Small intestine (tissue), 7 donors: ENCODE measurements at regions not wholly inside any gene's neighbourhood (a gene's known extent, or its start where the extent isn't known, plus 50 kb on each side); places are given as distances from the start of the nearest gene placed in this dataset.
"Not testable (repeated sequence)": the region's sequence is repeated elsewhere in the genome, so short reads cannot be mapped to it uniquely, and the experiment has no call there.

Experiments used
- DNase-seq, 2 donors: peaks; one replicate each; pipeline versions ENCODE4 v3.0.0 to v3.0.0-alpha.2; 2013
- FAIRE-seq: peaks from 2 replicates; lab custom pipeline; 2012; peaks lifted over from hg19 to GRCh38; lab: Jason Lieb, UNC
- H3K27ac ChIP-seq, 3 donors: one replicate each; pipeline ENCODE4 v1.5.1; 2013; ENCODE audit warnings: low read length in 2 of 3, mild to moderate bottlenecking in 2 of 3, control low read depth in 1 of 3, inconsistent platforms in 1 of 3, low read depth in 1 of 3, moderate library complexity in 1 of 3
- H3K27me3 ChIP-seq, 3 donors: one replicate each; pipeline ENCODE4 v1.6.1; 2013; ENCODE audit warnings: low read length in 3 of 3, inconsistent platforms in 1 of 3; ENCODE audit not compliant: control insufficient read depth in 3 of 3, insufficient read depth in 3 of 3
- H3K36me3 ChIP-seq, 3 donors: one replicate each; pipeline ENCODE4 v1.6.1; 2013; ENCODE audit warnings: low read length in 3 of 3, inconsistent platforms in 1 of 3, low read depth in 1 of 3, mild to moderate bottlenecking in 1 of 3, moderate library complexity in 1 of 3; ENCODE audit not compliant: control insufficient read depth in 3 of 3, insufficient read depth in 2 of 3
- H3K4me1 ChIP-seq, 3 donors: one replicate each; pipeline ENCODE4 v1.6.1; 2013; ENCODE audit warnings: low read length in 2 of 3, inconsistent platforms in 1 of 3, low read depth in 1 of 3, mild to moderate bottlenecking in 1 of 3, moderate library complexity in 1 of 3; ENCODE audit not compliant: control insufficient read depth in 3 of 3, insufficient read depth in 2 of 3
- H3K4me3 ChIP-seq, 3 donors: one replicate each; pipeline ENCODE4 v1.5.1; 2013; ENCODE audit warnings: low read length in 3 of 3, control low read depth in 1 of 3, inconsistent platforms in 1 of 3, low read depth in 1 of 3, mild to moderate bottlenecking in 1 of 3, moderate library complexity in 1 of 3
- H3K9me3 ChIP-seq, 2 donors: one replicate each; pipeline ENCODE4 v1.6.1; 2013; ENCODE audit warnings: low read depth in 1 of 2, low read length in 1 of 2; ENCODE audit not compliant: control insufficient read depth in 2 of 2, insufficient read depth in 1 of 2
- whole genome bisulfite sequencing, 3 donors: extraction: QIAGEN DNeasy Blood & Tissue Kit; methylation state at CpG; one replicate each; pipeline ENCODE4 v1.1.7; 2013; 5-methylcytosine and 5-hydroxymethylcytosine counted together
- donor health status: healthy with polysubstance abuse.
- donor health status: control.
- donor health status: control.
- donor health status: Bipolar disorder and iron deficiency.
- donor health status: healthy.

GRCh38 chr12:102672212-102672611 is 191.8 kb upstream of the IGF1 start:
- H3K27ac ChIP-seq, H3K4me1 ChIP-seq, DNase-seq, H3K27me3 ChIP-seq, H3K4me3 ChIP-seq, FAIRE-seq, H3K36me3 ChIP-seq: not testable (repeated sequence)
- peaks cover 0 to 10% of the 10 kb centered on the region in 2 donors for H3K9me3 ChIP-seq

DNA sequence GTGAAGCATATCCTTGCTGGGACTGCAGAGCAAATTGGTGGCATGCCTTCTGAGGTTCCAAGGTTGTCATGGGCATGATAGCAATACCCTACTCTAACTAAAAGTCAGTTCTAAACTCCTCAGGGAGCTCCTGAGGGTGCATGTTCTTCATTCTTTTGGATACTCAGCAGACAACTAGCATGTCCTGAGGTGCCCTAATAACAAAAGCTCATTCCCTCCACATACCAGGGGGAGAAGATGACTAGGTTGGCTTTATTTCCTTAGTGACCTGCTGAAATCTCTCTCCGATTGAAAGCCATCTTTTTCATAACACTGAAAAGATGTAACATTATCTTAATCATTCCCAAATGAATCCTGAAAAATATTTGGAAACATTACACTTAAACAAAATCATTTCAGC is 188.7 kb upstream of the IGF1 start:
- H3K36me3 ChIP-seq, result no peaks in the 10 kb centered on the region
- H3K4me3 ChIP-seq, result no peak overlapping the region
- 79 to 83% (median 81%) methylated on average over 1 of the region's 1 CpG for WGBS, 3 donors
- no peak for DNase-seq
- no peaks in the 10 kb centered on the region for H3K4me1 ChIP-seq
- H3K27me3 ChIP-seq, result no peaks in the 10 kb centered on the region
- no peak for FAIRE-seq
- peaks cover 0 to 10% of the 10 kb centered on the region in 2 donors for H3K9me3 ChIP-seq
- no peak overlapping the region for H3K27ac ChIP-seq

DNA sequence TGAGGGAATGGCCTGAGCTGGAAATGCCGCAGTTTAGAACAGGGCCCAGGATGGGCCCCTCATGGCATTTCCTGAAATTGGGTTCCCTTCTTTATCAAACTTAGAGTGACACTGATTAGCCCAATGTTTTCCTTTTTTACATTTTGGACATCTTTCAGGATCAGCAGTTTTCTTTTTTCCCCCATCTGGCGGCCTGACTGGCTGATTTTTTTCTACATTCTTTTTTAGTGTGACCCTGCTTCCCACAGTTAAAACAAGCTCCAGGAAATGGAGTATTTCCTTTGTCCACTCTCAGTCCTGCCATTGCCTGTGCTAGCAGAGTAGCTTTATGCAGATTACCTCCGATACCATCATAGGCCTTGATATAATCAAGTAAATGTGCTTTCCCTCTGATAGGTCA is 185.8 kb upstream of the IGF1 start:
- H3K36me3 ChIP-seq, H3K9me3 ChIP-seq, FAIRE-seq, H3K27me3 ChIP-seq, DNase-seq, H3K4me1 ChIP-seq, H3K4me3 ChIP-seq, H3K27ac ChIP-seq: not testable (repeated sequence)
- WGBS, 3 donors, result 41 to 84% (median 74%) methylated on average over 3 of the region's 3 CpGs

DNA sequence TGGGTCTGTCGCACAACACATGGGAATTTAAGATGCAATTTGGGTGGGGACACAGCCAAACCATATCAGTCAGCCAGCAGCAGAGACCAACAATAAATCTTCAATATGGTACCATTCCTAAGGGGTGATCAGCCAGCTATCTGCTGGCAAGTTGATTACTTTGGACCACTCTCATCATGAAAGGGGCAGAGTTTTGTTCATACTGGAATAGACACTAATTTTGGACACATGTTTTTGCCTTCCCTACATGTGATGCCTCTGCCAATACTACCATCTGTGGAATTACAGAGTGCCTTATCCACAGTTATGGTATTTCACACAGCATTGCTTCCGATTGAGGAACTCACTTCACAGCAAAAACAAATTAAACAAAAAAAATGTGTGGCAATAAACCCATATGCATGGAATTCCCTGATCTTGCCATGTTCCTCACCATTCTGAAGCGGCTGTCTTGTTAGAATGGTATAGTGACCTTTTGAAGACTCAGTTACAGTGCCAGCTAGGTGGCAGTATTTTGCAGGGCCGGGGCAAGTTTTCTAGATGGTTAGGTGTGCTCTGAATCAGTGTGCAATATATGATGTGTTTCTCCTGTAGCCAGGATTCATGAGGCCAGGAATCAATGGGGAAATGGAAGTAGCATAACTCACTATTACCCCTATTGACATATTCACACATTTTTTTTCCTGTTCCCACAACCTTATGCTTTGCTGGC is 179.0 kb upstream of the IGF1 start:
- FAIRE-seq (no peak), DNase-seq (no peak)
- Histone ChIP-seq H3K4me1 (no peaks in the 10 kb centered on the region), H3K4me3 (no peak overlapping the region), H3K9me3 (peaks cover 1 to 16% of the 10 kb centered on the region in 2 donors), H3K27ac (no peak overlapping the region), H3K36me3 (no peaks in the 10 kb centered on the region), H3K27me3 (no peaks in the 10 kb centered on the region)
- WGBS, 3 donors, result 77 to 82% (median 80%) methylated on average over 4 of the region's 4 CpGs

GRCh38 chr12:102653406-102653805 is 173.0 kb upstream of the IGF1 start:
- Histone ChIP-seq H3K4me1 (no peaks in the 10 kb centered on the region), H3K4me3 (no peak overlapping the region), H3K36me3 (no peaks in the 10 kb centered on the region), H3K27me3 (no peaks in the 10 kb centered on the region), H3K27ac (no peak overlapping the region), H3K9me3 (peaks cover 1 to 16% of the 10 kb centered on the region in 2 donors)
- DNase-seq, result no peak
- FAIRE-seq, result no peak
- WGBS, 3 donors, result 82 to 90% (median 82%) methylated on average over 2 of the region's 2 CpGs

GRCh38 chr12:102652645-102653313 is 172.4 kb upstream of the IGF1 start:
- WGBS, 3 donors, result 41 to 70% (median 66%) methylated on average over 4 of the region's 4 CpGs
- FAIRE-seq (no peak), DNase-seq (no peak)
- H3K4me3 ChIP-seq, result no peak overlapping the region
- H3K9me3 ChIP-seq, result peaks cover 1 to 11% of the 10 kb centered on the region in 2 donors
- no peaks in the 10 kb centered on the region for H3K27me3 ChIP-seq
- no peaks in the 10 kb centered on the region for H3K36me3 ChIP-seq
- H3K4me1 ChIP-seq, result no peaks in the 10 kb centered on the region
- H3K27ac ChIP-seq, result no peak overlapping the region

GRCh38 chr12:102645968-102646367 is 165.6 kb upstream of the IGF1 start:
- no peak overlapping the region for H3K4me3 ChIP-seq
- no peaks in the 10 kb centered on the region for H3K36me3 ChIP-seq
- H3K4me1 ChIP-seq, result no peaks in the 10 kb centered on the region
- DNase-seq (no peak), FAIRE-seq (no peak)
- WGBS, 3 donors, result 67 to 84% (median 71%) methylated on average over 1 of the region's 1 CpG
- no peaks in the 10 kb centered on the region for H3K9me3 ChIP-seq
- no peak overlapping the region for H3K27ac ChIP-seq
- no peaks in the 10 kb centered on the region for H3K27me3 ChIP-seq

- H3K36me3 ChIP-seq, result no peaks in the 10 kb centered on the region
- H3K4me3 ChIP-seq, result no peak overlapping the region
- no peak for DNase-seq
Measured at GRCh38 chr12:102643879-102644575, 163.7 kb upstream of the IGF1 start.

More at GRCh38 chr12:102643879-102644575, 163.7 kb upstream of the IGF1 start:
- H3K9me3 ChIP-seq, result no peaks in the 10 kb centered on the region
- H3K27ac ChIP-seq, result no peak overlapping the region
- no peaks in the 10 kb centered on the region for H3K27me3 ChIP-seq
- FAIRE-seq, result no peak
- WGBS, 3 donors, result 90 to 96% (median 92%) methylated on average over 2 of the region's 2 CpGs
- H3K4me1 ChIP-seq, result no peaks in the 10 kb centered on the region
